Left ventricle myocardium superior (tissue), 1 donor: ENCODE measurements at regions not wholly inside any gene's neighbourhood (a gene's known extent, or its start where the extent isn't known, plus 50 kb on each side); places are given as distances from the start of the nearest gene placed in this dataset.
"Not testable (repeated sequence)": the region's sequence is repeated elsewhere in the genome, so short reads cannot be mapped to it uniquely, and the experiment has no call there.

ENCODE experiments used
- ATAC-seq: fragments of 200-7000 bp; cut with Tn5 transposase; one replicate; pipeline ENCODE4 v1.9.1; 2020; ENCODE audit warnings: mild to moderate bottlenecking, moderate library complexity
- DNase-seq: peaks from one replicate; pipeline ENCODE4 v3.0.0-alpha.2; 2020
- intact Hi-C: fragments of 100-400 bp; cut with micrococcal nuclease; formaldehyde crosslinking; loops from one replicate; pipeline ENCODE4 v1.11.0; 2022
- donor health status: DM: no; HTN: yes; CAD: no; lungs with severe emphysema.

GRCh38 chr6:156694679-156695078 lies 82.5 kb upstream of the ARID1B start:
- intact Hi-C loops = no loop called here
- ATAC-seq (no peak), DNase-seq (no peak)

- intact Hi-C loops = no loop called here
- no peak for DNase-seq
- ATAC-seq = no peak
These were observed 86.2 kb upstream of the ARID1B start for GRCh38 chr6:156691018-156691417.

GRCh38 chr6:156689656-156690055 lies 87.5 kb upstream of the ARID1B start:
- intact Hi-C loops = loop anchor here (5.0 kb wide), 1 partner anchor 88 kb away; the partner anchor contains the start of gene ARID1B
- DNase-seq (no peak), ATAC-seq (no peak)

GRCh38 chr6:156688620-156688971 lies 88.6 kb upstream of the ARID1B start:
- ATAC-seq (no peak), DNase-seq (no peak)
- intact Hi-C loops = loop anchor here (5.0 kb wide), 1 partner anchor 89 kb away; the partner anchor contains the start of gene ARID1B

GRCh38 chr6:156687789-156688619 lies 89.2 kb upstream of the ARID1B start:
- intact Hi-C loops = loop anchor here (5.0 kb wide), 1 partner anchor 89 kb away; the partner anchor contains the start of gene ARID1B
- peak; percentile 15 for ATAC-seq
- DNase-seq = peak; percentile 34

GRCh38 chr6:156686995-156687788 lies 90.0 kb upstream of the ARID1B start:
- intact Hi-C loops = loop anchor here (5.0 kb wide), 1 partner anchor 90 kb away; the partner anchor contains the start of gene ARID1B
- DNase-seq (peak; percentile 95), ATAC-seq (peak; percentile 97)

GRCh38 chr6:156686301-156686994 lies 90.7 kb upstream of the ARID1B start:
- DNase-seq (no peak), ATAC-seq (peak; percentile 64)
- intact Hi-C loops = loop anchor here (5.0 kb wide), 1 partner anchor 91 kb away; the partner anchor contains the start of gene ARID1B

- DNase-seq (no peak), ATAC-seq (no peak)
- intact Hi-C loops = loop anchor here (5.0 kb wide), 1 partner anchor 91 kb away; the partner anchor contains the start of gene ARID1B
These were observed 91.4 kb upstream of the ARID1B start for GRCh38 chr6:156685823-156686222.

GRCh38 chr6:156683821-156684220 lies 93.4 kb upstream of the ARID1B start:
- ATAC-seq (no peak), DNase-seq (no peak)
- intact Hi-C loops = no loop called here

GRCh38 chr6:156676721-156677120 lies 100.5 kb upstream of the ARID1B start:
- intact Hi-C loops = no loop called here
- ATAC-seq = no peak

GRCh38 chr6:156674197-156674596 lies 103.0 kb upstream of the ARID1B start:
- DNase-seq (no peak), ATAC-seq (no peak)
- intact Hi-C loops = no loop called here

More at GRCh38 chr6:156676721-156677120, 100.5 kb upstream of the ARID1B start:
- DNase-seq = no peak

- ATAC-seq, DNase-seq, intact Hi-C loops: not testable (repeated sequence)
These were observed 107.1 kb upstream of the ARID1B start for GRCh38 chr6:156670097-156670496.

- no peak for ATAC-seq
- no peak for DNase-seq
- intact Hi-C loops = no loop called here
These were observed 115.1 kb upstream of the ARID1B start for GRCh38 chr6:156662025-156662445.

GRCh38 chr6:156660389-156660788 lies 116.8 kb upstream of the ARID1B start:
- ATAC-seq = no peak
- intact Hi-C loops = no loop called here

GRCh38 chr6:156659822-156660198 lies 117.4 kb upstream of the ARID1B start:
- no peak for ATAC-seq
- intact Hi-C loops = no loop called here

More at GRCh38 chr6:156660389-156660788, 116.8 kb upstream of the ARID1B start:
- DNase-seq = no peak

GRCh38 chr6:156658966-156659821 lies 118.0 kb upstream of the ARID1B start:
- intact Hi-C loops = no loop called here
- peak; percentile 22 for ATAC-seq

More at GRCh38 chr6:156659822-156660198, 117.4 kb upstream of the ARID1B start:
- no peak for DNase-seq

GRCh38 chr6:156658186-156658965 lies 118.8 kb upstream of the ARID1B start:
- ATAC-seq (peak; percentile 83), DNase-seq (peak; percentile 41)
- intact Hi-C loops = no loop called here

More at GRCh38 chr6:156658966-156659821, 118.0 kb upstream of the ARID1B start:
- no peak for DNase-seq
